ENCODE measurements at regions not wholly inside any gene's neighbourhood (a gene's known extent, or its start where the extent isn't known, plus 50 kb on each side); places are given as distances from the start of the nearest gene placed in this dataset.

GRCh38 chr5:155481182-155481581 lies 467.6 kb downstream of the KIF4B start:
- DNase-seq (ENCODE audit: low read depth in 3 of 3, low spot score in 2 of 3), result no peak

GRCh38 chr5:155482428-155482827 lies 468.9 kb downstream of the KIF4B start:
- DNase-seq (ENCODE audit: low read depth in 3 of 3, low spot score in 2 of 3), result no peak

GRCh38 chr5:155485386-155485785 lies 471.8 kb downstream of the KIF4B start:
- no peak for DNase-seq (ENCODE audit: low read depth in 3 of 3, low spot score in 2 of 3)

GRCh38 chr5:155489949-155490348 lies 476.4 kb downstream of the KIF4B start:
- DNase-seq (ENCODE audit: low read depth in 3 of 3, low spot score in 2 of 3), result no peak

GRCh38 chr5:155492191-155492590 lies 478.6 kb downstream of the KIF4B start:
- no peak for DNase-seq (ENCODE audit: low read depth in 3 of 3, low spot score in 2 of 3)

GRCh38 chr5:155504606-155505005 lies 491.1 kb downstream of the KIF4B start:
- DNase-seq (ENCODE audit: low read depth in 3 of 3, low spot score in 2 of 3), result no peak

- DNase-seq (ENCODE audit: low read depth in 3 of 3, low spot score in 2 of 3), result no peak
Measured at GRCh38 chr5:155507363-155507762, 493.8 kb downstream of the KIF4B start.

- no peak for DNase-seq (ENCODE audit: low read depth in 3 of 3, low spot score in 2 of 3)
Measured at GRCh38 chr5:155508673-155509072, 495.1 kb downstream of the KIF4B start.

- no peak for DNase-seq (ENCODE audit: low read depth in 3 of 3, low spot score in 2 of 3)
Measured at GRCh38 chr5:155512329-155512728, 498.8 kb downstream of the KIF4B start.

- DNase-seq (ENCODE audit: low read depth in 3 of 3, low spot score in 2 of 3), result no peak
Measured at GRCh38 chr5:155514105-155514563, 500.6 kb downstream of the KIF4B start.

- no peak for DNase-seq (ENCODE audit: low read depth in 3 of 3, low spot score in 2 of 3)
Measured at GRCh38 chr5:155522540-155522939, 509.0 kb downstream of the KIF4B start.

GRCh38 chr5:155529362-155529761 lies 515.8 kb downstream of the KIF4B start:
- DNase-seq (ENCODE audit: low read depth in 3 of 3, low spot score in 2 of 3), result no peak

GRCh38 chr5:155530046-155530445 lies 516.5 kb downstream of the KIF4B start:
- DNase-seq (ENCODE audit: low read depth in 3 of 3, low spot score in 2 of 3), result no peak

GRCh38 chr5:155532621-155533311 lies 519.2 kb downstream of the KIF4B start:
- DNase-seq (ENCODE audit: low read depth in 3 of 3, low spot score in 2 of 3), result no peak

- no peak for DNase-seq (ENCODE audit: low read depth in 3 of 3, low spot score in 2 of 3)
Measured at GRCh38 chr5:155540000-155540595, 526.5 kb downstream of the KIF4B start.

- DNase-seq (ENCODE audit: low read depth in 3 of 3, low spot score in 2 of 3), result no peak
Measured at GRCh38 chr5:155546075-155546474, 532.5 kb downstream of the KIF4B start.

- DNase-seq (ENCODE audit: low read depth in 3 of 3, low spot score in 2 of 3), result no peak
Measured at GRCh38 chr5:155554500-155554899, 540.9 kb downstream of the KIF4B start.

GRCh38 chr5:155556222-155556621 lies 542.7 kb downstream of the KIF4B start:
- no peak for DNase-seq (ENCODE audit: low read depth in 3 of 3, low spot score in 2 of 3)

GRCh38 chr5:155556700-155557099 lies 543.1 kb downstream of the KIF4B start:
- no peak for DNase-seq (ENCODE audit: low read depth in 3 of 3, low spot score in 2 of 3)

- no peak for DNase-seq (ENCODE audit: low read depth in 3 of 3, low spot score in 2 of 3)
Measured at GRCh38 chr5:155562158-155562557, 548.6 kb downstream of the KIF4B start.

GRCh38 chr5:155564541-155564940 lies 551.0 kb downstream of the KIF4B start:
- DNase-seq (ENCODE audit: low read depth in 3 of 3, low spot score in 2 of 3), result no peak

GRCh38 chr5:155575861-155576260 lies 562.3 kb downstream of the KIF4B start:
- DNase-seq (ENCODE audit: low read depth in 3 of 3, low spot score in 2 of 3), result no peak

All from right renal cortex interstitium (tissue), 3 donors.